Germinal center (tissue), 1 donor: ENCODE measurements at regions not wholly inside any gene's neighbourhood (a gene's known extent, or its start where the extent isn't known, plus 50 kb on each side); places are given as distances from the start of the nearest gene placed in this dataset.
"Not testable (repeated sequence)": the region's sequence is repeated elsewhere in the genome, so short reads cannot be mapped to it uniquely, and the experiment has no call there.

Source experiments
- DNase-seq: peaks from one replicate; pipeline ENCODE4 v3.0.0; 2012; ENCODE audit warnings: mixed read lengths, low spot score

GRCh38 chr17:13787636-13788035 lies 185.9 kb upstream of the HS3ST3A1 start:
- DNase-seq, result no peak

- DNase-seq, result no peak
Observed at GRCh38 chr17:13788385-13788784, 186.7 kb upstream of the HS3ST3A1 start.

DNA sequence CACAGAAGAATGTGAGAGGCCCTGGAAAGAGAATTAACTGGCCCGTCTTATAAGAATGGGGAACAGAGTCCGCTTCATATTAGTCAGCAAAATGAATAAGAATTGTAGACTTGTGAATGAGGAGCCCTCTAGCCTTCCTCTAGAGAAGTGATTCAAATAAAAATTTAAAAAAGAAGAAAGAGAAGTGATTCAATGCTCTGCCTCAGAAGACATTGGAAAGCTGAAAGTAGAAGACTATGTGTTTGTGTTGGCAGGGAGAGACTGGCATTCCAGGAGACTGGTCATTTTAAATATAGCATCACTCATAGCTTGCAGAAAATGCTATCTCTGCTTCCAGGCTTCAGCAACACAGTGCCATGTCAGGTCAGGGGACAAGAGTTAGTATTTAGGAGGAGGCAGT lies 190.6 kb upstream of the HS3ST3A1 start:
- DNase-seq, result no peak

DNA sequence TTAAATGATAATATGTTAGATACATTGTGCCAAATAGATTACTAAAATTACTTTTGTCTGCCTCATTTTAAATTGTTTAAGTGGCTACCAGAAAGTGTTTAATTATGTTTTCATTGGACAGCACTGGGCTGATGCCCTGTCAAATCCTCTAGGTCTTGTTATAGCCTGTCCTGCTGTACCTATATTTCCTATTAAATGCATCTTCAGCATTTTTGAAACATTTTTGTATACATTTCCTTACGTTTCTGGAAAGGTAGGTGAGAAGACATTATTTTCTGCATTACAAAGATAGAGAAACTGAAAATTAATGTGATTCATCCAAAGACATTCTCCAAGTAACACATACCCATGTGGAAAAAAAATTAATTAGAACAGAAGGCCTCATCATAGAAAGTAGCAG lies 192.2 kb upstream of the HS3ST3A1 start:
- no peak for DNase-seq

- DNase-seq, result no peak
Observed at GRCh38 chr17:13797863-13798262, 196.1 kb upstream of the HS3ST3A1 start.

GRCh38 chr17:13806092-13806491 lies 204.4 kb upstream of the HS3ST3A1 start:
- DNase-seq, result no peak

- no peak for DNase-seq
Observed at GRCh38 chr17:13807103-13807502, 205.4 kb upstream of the HS3ST3A1 start.

- no peak for DNase-seq
Observed at GRCh38 chr17:13812350-13812749, 210.6 kb upstream of the HS3ST3A1 start.

- DNase-seq, result no peak
Observed at GRCh38 chr17:13813347-13814240, 211.9 kb upstream of the HS3ST3A1 start.

DNA sequence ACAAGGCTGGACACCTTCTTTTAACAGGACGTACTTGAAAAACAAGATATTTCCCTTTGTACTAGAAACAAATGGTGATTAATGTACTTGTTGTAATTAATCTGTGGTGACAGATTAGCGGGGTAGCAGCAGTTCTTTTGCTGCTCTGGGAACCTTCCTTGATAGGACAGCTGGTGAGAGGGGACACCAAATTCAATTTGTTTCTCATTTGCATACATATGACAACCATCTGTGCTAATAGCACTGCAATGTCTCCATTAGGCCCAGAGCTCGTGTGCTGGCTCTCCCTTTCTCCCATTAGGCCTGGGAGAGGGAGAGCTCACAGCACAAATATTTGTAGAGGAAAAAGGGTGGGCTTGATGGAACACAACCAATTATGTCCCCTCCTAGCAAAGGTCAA lies 221.0 kb upstream of the HS3ST3A1 start:
- DNase-seq, result no peak

DNA sequence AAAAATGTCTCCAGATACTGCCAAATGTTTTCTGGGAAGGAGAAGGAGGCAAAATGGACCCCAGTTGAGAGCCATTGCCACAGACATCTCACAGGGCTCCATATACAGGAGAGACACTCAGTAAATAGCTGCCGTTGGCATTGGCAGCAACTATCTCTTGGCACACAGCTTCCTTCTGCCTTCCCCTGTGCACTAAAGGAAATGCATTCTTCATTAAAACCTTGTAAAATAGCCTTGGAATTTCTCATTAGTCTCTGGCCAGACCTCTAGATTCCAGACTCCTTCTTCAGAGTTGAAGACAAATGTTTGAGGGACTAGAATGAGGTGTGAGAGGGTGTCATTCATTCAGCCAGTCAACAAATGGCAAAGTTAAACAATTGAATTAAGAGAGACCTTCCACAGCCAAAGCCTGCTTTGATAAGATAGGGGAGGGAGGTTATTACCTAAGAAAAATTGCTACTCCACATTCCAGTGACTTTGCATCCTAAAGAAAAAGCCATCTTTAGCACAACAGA lies 223.9 kb upstream of the HS3ST3A1 start:
- no peak for DNase-seq

DNA sequence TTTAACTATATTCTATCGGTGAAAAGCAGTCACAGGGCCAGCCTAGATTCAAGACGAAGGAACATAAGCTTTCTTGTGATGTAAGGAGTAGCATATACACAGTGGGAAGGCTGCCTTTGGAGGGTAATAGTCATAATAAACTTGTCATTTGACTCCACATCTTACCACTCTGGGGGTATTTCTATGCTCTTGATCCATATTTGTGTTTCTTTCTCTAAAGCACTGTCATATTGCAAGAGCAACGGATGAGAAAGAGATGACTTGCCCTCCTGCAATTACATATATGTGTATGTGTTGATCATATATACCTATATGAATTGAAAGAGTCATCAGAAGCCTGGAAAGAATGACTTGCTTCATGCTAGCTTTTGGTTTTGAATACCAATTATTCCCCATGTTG lies 225.4 kb upstream of the HS3ST3A1 start:
- no peak for DNase-seq

DNA sequence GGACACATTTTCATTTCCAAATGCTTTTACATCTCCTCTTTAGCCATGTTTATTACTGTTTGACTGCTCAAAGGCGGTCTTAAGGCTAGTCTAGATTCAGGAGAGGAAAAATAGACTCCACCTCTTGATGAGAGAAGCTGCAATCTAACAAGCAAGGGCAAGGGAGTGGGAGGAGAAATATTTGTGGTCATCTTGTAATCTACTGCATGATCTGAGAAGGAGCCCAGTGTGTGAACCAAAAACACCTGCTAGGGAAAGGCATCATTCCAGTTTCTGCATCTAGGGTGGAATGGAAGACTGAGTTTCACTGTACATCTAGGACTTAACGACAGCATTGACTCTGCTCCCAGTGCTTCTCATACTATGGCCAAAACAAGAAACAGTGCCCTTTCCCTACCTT lies 232.2 kb upstream of the HS3ST3A1 start:
- DNase-seq, result no peak

DNA sequence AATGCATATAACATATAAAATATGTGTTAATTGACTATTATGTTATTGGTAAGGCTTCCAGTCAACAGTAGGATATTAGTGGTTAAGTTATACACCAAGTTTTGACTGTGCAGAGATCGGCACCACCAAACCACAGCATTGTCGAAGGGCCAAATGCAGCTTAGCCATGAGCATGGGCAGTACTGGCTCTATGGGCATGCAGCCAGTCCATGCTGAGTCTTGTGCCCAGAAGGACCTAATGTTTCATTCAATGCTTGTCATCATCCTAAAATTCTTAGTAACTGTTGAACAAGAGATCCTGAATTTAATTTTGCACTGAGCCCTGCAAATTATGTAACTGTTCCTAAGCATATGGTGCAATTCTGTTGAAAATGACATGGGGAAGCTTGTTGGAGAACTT lies 233.4 kb upstream of the HS3ST3A1 start:
- no peak for DNase-seq

GRCh38 chr17:13837417-13837816 lies 231.9 kb upstream of the COX10 start:
- DNase-seq, result no peak

- no peak for DNase-seq
Observed at GRCh38 chr17:13840254-13840653, 229.1 kb upstream of the COX10 start.

GRCh38 chr17:13843862-13844635 lies 225.3 kb upstream of the COX10 start:
- DNase-seq, result no peak

DNA sequence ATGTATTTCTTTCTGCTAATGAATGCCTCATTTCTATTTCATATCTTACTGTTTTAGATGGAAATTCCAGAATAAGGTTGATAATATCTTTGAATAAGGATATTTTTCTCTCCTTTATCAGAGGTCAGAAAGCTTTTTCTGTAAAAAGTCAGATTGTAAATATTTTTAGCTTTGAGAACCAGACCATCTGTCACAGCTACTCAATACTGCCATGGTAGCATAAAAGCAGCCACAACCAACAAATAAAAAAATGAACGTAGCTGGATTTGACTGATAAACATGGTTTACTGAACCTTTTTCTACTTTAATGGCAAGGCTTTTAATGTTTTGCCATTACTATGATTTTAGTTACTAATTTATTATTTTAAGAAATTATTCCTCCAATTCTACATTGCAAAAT lies 217.4 kb upstream of the COX10 start:
- DNase-seq, result no peak

- DNase-seq, result not testable (repeated sequence)
Observed at GRCh38 chr17:13855730-13856129, 213.6 kb upstream of the COX10 start.

- DNase-seq, result peak; percentile 4
Observed at GRCh38 chr17:13862346-13862745, 207.0 kb upstream of the COX10 start.

GRCh38 chr17:13863436-13863835 lies 205.9 kb upstream of the COX10 start:
- DNase-seq, result no peak

DNA sequence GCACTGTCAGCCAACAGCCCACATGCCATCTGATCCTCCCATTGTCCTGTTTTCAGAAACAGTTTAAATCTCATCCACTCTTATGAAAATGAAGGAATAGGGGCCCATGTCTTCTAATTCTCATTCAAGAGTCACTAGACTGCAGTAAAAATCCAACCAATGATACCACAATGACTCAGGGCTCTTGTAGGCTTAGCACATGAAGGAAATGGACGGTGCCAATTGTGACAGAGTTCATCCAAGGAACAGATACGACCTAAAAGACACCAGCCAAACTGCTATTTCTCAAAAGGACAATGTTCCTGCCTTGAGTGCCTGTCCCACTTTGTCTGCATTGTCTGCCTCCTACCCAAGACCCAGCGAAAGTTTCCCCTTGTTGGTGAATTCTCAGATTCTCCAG lies 204.8 kb upstream of the COX10 start:
- DNase-seq, result no peak

GRCh38 chr17:13865650-13866049 lies 203.7 kb upstream of the COX10 start:
- no peak for DNase-seq
